Liver (tissue), 8 donors: ENCODE measurements at regions not wholly inside any gene's neighbourhood (a gene's known extent, or its start where the extent isn't known, plus 50 kb on each side); places are given as distances from the start of the nearest gene placed in this dataset.

Experiments
- DNase-seq: peaks from one replicate; pipeline ENCODE4 v3.0.0-alpha.2; 2017; ENCODE audit warnings: low spot score
- H3K27ac ChIP-seq, 2 donors: one replicate each; pipeline ENCODE4 v1.7.0; 2013; ENCODE audit warnings: inconsistent platforms in 2 of 2, low read length in 2 of 2, control low read depth in 1 of 2, low read depth in 1 of 2, mild to moderate bottlenecking in 1 of 2
- H3K27me3 ChIP-seq, 4 donors: one replicate each; pipeline versions ENCODE4 v1.6.1 to v1.7.0; 2013; ENCODE audit warnings: low read length in 3 of 4, inconsistent platforms in 1 of 4, mild to moderate bottlenecking in 1 of 4, moderate library complexity in 1 of 4; ENCODE audit not compliant: control insufficient read depth in 4 of 4, insufficient read depth in 4 of 4
- H3K36me3 ChIP-seq, 4 donors: one replicate each; pipeline versions ENCODE4 v1.6.1 to v1.7.0; 2013; ENCODE audit warnings: low read length in 3 of 4, mild to moderate bottlenecking in 3 of 4, low read depth in 1 of 4, moderate library complexity in 1 of 4; ENCODE audit not compliant: control insufficient read depth in 4 of 4, insufficient read depth in 3 of 4
- H3K4me1 ChIP-seq, 4 donors: one replicate each; pipeline versions ENCODE4 v1.6.1 to v1.7.0; 2013; ENCODE audit warnings: low read length in 3 of 4, mild to moderate bottlenecking in 3 of 4, moderate library complexity in 1 of 4; ENCODE audit not compliant: control insufficient read depth in 4 of 4, insufficient read depth in 4 of 4
- H3K4me3 ChIP-seq, 3 donors: one replicate each; pipeline versions ENCODE4 v1.6.1 to v1.7.0; 2013; ENCODE audit warnings: low read length in 3 of 3, control low read depth in 1 of 3, low read depth in 1 of 3, mild to moderate bottlenecking in 1 of 3
- H3K9ac ChIP-seq, 2 donors: one replicate each; pipeline ENCODE4 v1.7.0; 2013; ENCODE audit warnings: low read length in 2 of 2, mild to moderate bottlenecking in 2 of 2, moderate library complexity in 2 of 2, control low read depth in 1 of 2, low read depth in 1 of 2
- H3K9me3 ChIP-seq, 4 donors: one replicate each; pipeline versions ENCODE4 v1.6.1 to v1.7.0; 2013; ENCODE audit warnings: low read length in 3 of 4; ENCODE audit not compliant: control insufficient read depth in 4 of 4
- ATF3 ChIP-seq: IDR thresholded peaks from 2 replicates; pipeline ENCODE4 v1.6.1; 2016; ENCODE audit warnings: antibody characterized with exemption
- CTCF ChIP-seq: fragments of 150-350 bp; IDR thresholded peaks from 2 replicates; pipeline ENCODE4 v1.5.1; 2017; ENCODE audit warnings: improper control_type of control experiment, low read depth, low read length; ENCODE audit not compliant: missing input control
- EGR1 ChIP-seq, 2 donors: IDR thresholded peaks; 2 replicates each; pipeline ENCODE4 v1.6.1; 2016 to 2018; ENCODE audit warnings: antibody characterized with exemption in 2 of 2, low read depth in 2 of 2
- FOXA1 ChIP-seq: IDR thresholded peaks from 2 replicates; pipeline ENCODE4 v1.6.1; 2016; ENCODE audit warnings: antibody characterized with exemption
- FOXA2 ChIP-seq: IDR thresholded peaks from 2 replicates; pipeline ENCODE4 v1.6.1; 2016; ENCODE audit warnings: antibody characterized with exemption
- GABPA ChIP-seq, 2 donors: IDR thresholded peaks in 1 of 2; conservative IDR thresholded peaks in 1 of 2; 2 replicates each; pipeline ENCODE4 v1.6.1; 2016; ENCODE audit warnings: antibody characterized with exemption in 2 of 2, mild to moderate bottlenecking in 1 of 2, moderate library complexity in 1 of 2
- HNF4A ChIP-seq, 2 donors: conservative IDR thresholded peaks; 2 replicates each; pipeline ENCODE4 v1.6.1; 2016; ENCODE audit warnings: antibody characterized with exemption in 2 of 2, mild to moderate bottlenecking in 2 of 2
- HNF4G ChIP-seq: IDR thresholded peaks from 2 replicates; pipeline ENCODE4 v1.6.1; 2016; ENCODE audit warnings: antibody characterized with exemption
- JUND ChIP-seq, 2 donors: IDR thresholded peaks; 2 replicates each; pipeline ENCODE4 v1.6.1; 2016; ENCODE audit warnings: antibody characterized with exemption in 2 of 2
- NR2F2 ChIP-seq: IDR thresholded peaks from 2 replicates; pipeline ENCODE4 v1.6.1; 2016; ENCODE audit warnings: antibody characterized with exemption
- RAD21 ChIP-seq, 2 donors: IDR thresholded peaks; 2 replicates each; pipeline ENCODE4 v1.6.1; 2016; ENCODE audit warnings: antibody characterized with exemption in 2 of 2, mild to moderate bottlenecking in 2 of 2
- RXRA ChIP-seq, 2 donors: IDR thresholded peaks; 2 replicates each; pipeline ENCODE4 v1.6.1; 2017 to 2018; ENCODE audit warnings: antibody characterized with exemption in 2 of 2, mild to moderate bottlenecking in 1 of 2
- SP1 ChIP-seq: IDR thresholded peaks from 2 replicates; pipeline ENCODE4 v1.6.1; 2018; ENCODE audit warnings: antibody characterized with exemption, mild to moderate bottlenecking
- TAF1 ChIP-seq: conservative IDR thresholded peaks from 2 replicates; pipeline ENCODE4 v1.6.1; 2016; ENCODE audit warnings: antibody characterized with exemption, mild to moderate bottlenecking
- YY1 ChIP-seq: IDR thresholded peaks from 2 replicates; pipeline ENCODE4 v1.6.1; 2016; ENCODE audit warnings: antibody characterized with exemption, mild to moderate bottlenecking
- ZBTB33 ChIP-seq: IDR thresholded peaks from 2 replicates; pipeline ENCODE4 v1.6.1; 2016; ENCODE audit warnings: antibody characterized with exemption
- WGBS: extraction: QIAGEN DNeasy Blood & Tissue Kit; methylation state at CpG from one replicate; pipeline ENCODE4 v1.1.7; 2013; 5-methylcytosine and 5-hydroxymethylcytosine counted together
- TF ChIP-seq, protein P1 (sequence below): IDR thresholded peaks from 2 replicates; pipeline ENCODE4 v1.6.1; 2016; ENCODE audit warnings: antibody characterized with exemption
- TF ChIP-seq, protein P2 (sequence below): IDR thresholded peaks from 2 replicates; pipeline ENCODE4 v1.6.1; 2016; ENCODE audit warnings: antibody characterized with exemption, mild to moderate bottlenecking
- donor health status: healthy.
- donor health status: healthy.
- donor health status: healthy.
- donor health status: healthy.
- donor health status: healthy.

DNA sequence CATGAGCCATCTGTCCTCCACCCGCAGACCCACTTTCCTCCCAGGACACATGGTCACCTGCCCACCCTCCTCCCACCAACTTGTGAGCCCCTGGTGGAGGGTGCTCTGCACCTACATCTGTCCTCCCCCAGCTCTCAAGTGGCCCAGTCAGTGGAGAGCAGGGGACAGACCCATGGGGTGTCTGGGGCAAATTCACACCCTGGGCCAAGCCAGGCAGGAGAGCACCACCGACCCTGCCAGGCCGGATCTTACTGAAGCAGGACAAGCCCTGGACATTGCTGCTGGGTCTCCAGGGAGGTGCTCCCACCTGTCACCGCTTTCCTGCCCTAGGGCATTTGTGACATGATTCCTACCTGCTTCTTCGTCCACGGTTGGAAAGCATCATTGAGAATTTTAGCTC lies 221.6 kb downstream of the TUBA3C start:
- 74% methylated on average over 6 of the region's 6 CpGs for WGBS
- Histone ChIP-seq H3K27ac (no peak overlapping the region), H3K4me1 (no peaks in the 10 kb centered on the region), H3K27me3 (no peaks in the 10 kb centered on the region), H3K36me3 (no peaks in the 10 kb centered on the region), H3K9ac (no peak overlapping the region), H3K9me3 (peaks cover 2 to 16% (median 8%) of the 10 kb centered on the region in 4 donors), H3K4me3 (no peak overlapping the region)
- no peak for DNase-seq
- TF ChIP-seq TAF1 (no peak), RAD21 (IDR thresholded peaks at IDR 0.05) (no peak), RXRA (IDR thresholded peaks at IDR 0.05) (no peak), ATF3 (no peak), HNF4A (conservative IDR thresholded peaks at IDR 0.05) (no peak), JUND (IDR thresholded peaks at IDR 0.05) (no peak), GABPA (IDR thresholded peaks at IDR 0.05 in 1 of 2, conservative IDR thresholded peaks at IDR 0.05 in 1 of 2) (no peak), NR2F2 (no peak), SP1 (no peak), ZBTB33 (no peak), HNF4G (no peak), FOXA2 (no peak), CTCF (no peak), YY1 (no peak)
- TF ChIP-seq, protein P1, sequence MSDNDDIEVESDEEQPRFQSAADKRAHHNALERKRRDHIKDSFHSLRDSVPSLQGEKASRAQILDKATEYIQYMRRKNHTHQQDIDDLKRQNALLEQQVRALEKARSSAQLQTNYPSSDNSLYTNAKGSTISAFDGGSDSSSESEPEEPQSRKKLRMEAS, result no peak
- TF ChIP-seq, protein P2, sequence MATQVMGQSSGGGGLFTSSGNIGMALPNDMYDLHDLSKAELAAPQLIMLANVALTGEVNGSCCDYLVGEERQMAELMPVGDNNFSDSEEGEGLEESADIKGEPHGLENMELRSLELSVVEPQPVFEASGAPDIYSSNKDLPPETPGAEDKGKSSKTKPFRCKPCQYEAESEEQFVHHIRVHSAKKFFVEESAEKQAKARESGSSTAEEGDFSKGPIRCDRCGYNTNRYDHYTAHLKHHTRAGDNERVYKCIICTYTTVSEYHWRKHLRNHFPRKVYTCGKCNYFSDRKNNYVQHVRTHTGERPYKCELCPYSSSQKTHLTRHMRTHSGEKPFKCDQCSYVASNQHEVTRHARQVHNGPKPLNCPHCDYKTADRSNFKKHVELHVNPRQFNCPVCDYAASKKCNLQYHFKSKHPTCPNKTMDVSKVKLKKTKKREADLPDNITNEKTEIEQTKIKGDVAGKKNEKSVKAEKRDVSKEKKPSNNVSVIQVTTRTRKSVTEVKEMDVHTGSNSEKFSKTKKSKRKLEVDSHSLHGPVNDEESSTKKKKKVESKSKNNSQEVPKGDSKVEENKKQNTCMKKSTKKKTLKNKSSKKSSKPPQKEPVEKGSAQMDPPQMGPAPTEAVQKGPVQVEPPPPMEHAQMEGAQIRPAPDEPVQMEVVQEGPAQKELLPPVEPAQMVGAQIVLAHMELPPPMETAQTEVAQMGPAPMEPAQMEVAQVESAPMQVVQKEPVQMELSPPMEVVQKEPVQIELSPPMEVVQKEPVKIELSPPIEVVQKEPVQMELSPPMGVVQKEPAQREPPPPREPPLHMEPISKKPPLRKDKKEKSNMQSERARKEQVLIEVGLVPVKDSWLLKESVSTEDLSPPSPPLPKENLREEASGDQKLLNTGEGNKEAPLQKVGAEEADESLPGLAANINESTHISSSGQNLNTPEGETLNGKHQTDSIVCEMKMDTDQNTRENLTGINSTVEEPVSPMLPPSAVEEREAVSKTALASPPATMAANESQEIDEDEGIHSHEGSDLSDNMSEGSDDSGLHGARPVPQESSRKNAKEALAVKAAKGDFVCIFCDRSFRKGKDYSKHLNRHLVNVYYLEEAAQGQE, result no peak

GRCh38 chr13:18959229-18959628 lies 222.4 kb downstream of the TUBA3C start:
- Histone ChIP-seq H3K27me3 (no peaks in the 10 kb centered on the region), H3K9ac (no peak overlapping the region), H3K4me3 (no peak overlapping the region), H3K4me1 (no peaks in the 10 kb centered on the region), H3K27ac (no peak overlapping the region), H3K36me3 (no peaks in the 10 kb centered on the region), H3K9me3 (peaks cover 2 to 16% (median 8%) of the 10 kb centered on the region in 4 donors)
- WGBS, result 64% methylated on average over 2 of the region's 2 CpGs
- no peak for TF ChIP-seq EGR1 (IDR thresholded peaks at IDR 0.05; ENCODE audit: low read depth in 2 of 2)
- no peak for TF ChIP-seq FOXA2
- TF ChIP-seq HNF4A (conservative IDR thresholded peaks at IDR 0.05), result no peak
- TF ChIP-seq, protein P2, result no peak
- no peak for TF ChIP-seq GABPA (IDR thresholded peaks at IDR 0.05 in 1 of 2, conservative IDR thresholded peaks at IDR 0.05 in 1 of 2)
- no peak for TF ChIP-seq NR2F2
- TF ChIP-seq FOXA1, result no peak
- TF ChIP-seq RXRA (IDR thresholded peaks at IDR 0.05), result no peak
- no peak for TF ChIP-seq TAF1
- DNase-seq, result no peak
